GM12878 (cell line): ENCODE measurements at regions not wholly inside any gene's neighbourhood (a gene's known extent, or its start where the extent isn't known, plus 50 kb on each side); places are given as distances from the start of the nearest gene placed in this dataset.

Experiments used
- CHD2 ChIP-seq: IDR thresholded peaks from 2 replicates; pipeline ENCODE4 v1.6.1; 2011; ENCODE audit warnings: low read depth, low read length, improper control_type of control experiment, borderline replicate concordance
- FOXM1 ChIP-seq: IDR thresholded peaks from 2 replicates; pipeline ENCODE4 v1.6.1; 2012; ENCODE audit warnings: low read depth, mild to moderate bottlenecking, inconsistent platforms, low read length, moderate library complexity
- NFYB ChIP-seq: IDR thresholded peaks from 2 replicates; pipeline ENCODE4 v1.6.1; 2011; ENCODE audit warnings: low read depth, mild to moderate bottlenecking, low read length, improper control_type of control experiment, moderate library complexity; ENCODE audit not compliant: insufficient read depth
- POLR2A ChIP-seq: IDR thresholded peaks from 2 replicates; pipeline ENCODE4 v1.6.1; 2011; ENCODE audit warnings: low read depth, mild to moderate bottlenecking, low read length
- POLR2AphosphoS5 ChIP-seq: IDR thresholded peaks from 2 replicates; pipeline ENCODE4 v1.6.1; 2011; ENCODE audit warnings: mild to moderate bottlenecking, low read length, inconsistent platforms
- SMAD1 ChIP-seq: fragments of 450-650 bp; IDR thresholded peaks from 2 replicates; pipeline ENCODE4 v1.6.1; 2018; ENCODE audit warnings: mild to moderate bottlenecking, low read depth; ENCODE audit not compliant: partially characterized antibody
- TF ChIP-seq, protein P1 (sequence below), 3 experiments: IDR thresholded peaks in 2 of 3; conservative IDR thresholded peaks in 1 of 3; 2 replicates each; pipeline ENCODE4 v1.5.1; 2011; ENCODE audit warnings: low read depth in 3 of 3, low read length in 3 of 3, mild to moderate bottlenecking in 3 of 3, control low read depth in 2 of 3, moderate library complexity in 2 of 3, inconsistent platforms in 1 of 3, mixed read lengths in 1 of 3; ENCODE audit not compliant: control insufficient read depth in 2 of 3, insufficient read depth in 1 of 3; ENCODE audit errors: extremely low read depth in 1 of 3

DNA sequence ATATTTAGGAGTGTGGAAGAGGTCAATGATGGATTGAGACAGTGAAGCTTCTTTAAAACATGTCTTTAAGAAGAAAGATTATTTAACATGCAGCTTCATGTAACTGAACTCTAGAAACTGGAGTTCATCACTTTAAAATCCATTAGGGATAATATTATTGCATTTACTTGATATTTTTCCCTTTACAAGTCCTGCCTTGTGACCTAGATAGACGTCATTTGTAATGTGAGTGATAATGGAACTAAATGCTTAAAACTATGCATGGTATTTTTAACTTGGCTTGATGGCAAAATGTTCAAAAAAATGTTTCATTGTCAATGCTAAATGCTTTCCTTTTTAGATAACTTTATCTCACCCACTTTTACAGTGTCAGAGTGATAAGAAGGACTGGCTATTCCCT lies 723.7 kb downstream of the RWDD3 start:
- TF ChIP-seq POLR2A: no peak
- TF ChIP-seq, protein P1, sequence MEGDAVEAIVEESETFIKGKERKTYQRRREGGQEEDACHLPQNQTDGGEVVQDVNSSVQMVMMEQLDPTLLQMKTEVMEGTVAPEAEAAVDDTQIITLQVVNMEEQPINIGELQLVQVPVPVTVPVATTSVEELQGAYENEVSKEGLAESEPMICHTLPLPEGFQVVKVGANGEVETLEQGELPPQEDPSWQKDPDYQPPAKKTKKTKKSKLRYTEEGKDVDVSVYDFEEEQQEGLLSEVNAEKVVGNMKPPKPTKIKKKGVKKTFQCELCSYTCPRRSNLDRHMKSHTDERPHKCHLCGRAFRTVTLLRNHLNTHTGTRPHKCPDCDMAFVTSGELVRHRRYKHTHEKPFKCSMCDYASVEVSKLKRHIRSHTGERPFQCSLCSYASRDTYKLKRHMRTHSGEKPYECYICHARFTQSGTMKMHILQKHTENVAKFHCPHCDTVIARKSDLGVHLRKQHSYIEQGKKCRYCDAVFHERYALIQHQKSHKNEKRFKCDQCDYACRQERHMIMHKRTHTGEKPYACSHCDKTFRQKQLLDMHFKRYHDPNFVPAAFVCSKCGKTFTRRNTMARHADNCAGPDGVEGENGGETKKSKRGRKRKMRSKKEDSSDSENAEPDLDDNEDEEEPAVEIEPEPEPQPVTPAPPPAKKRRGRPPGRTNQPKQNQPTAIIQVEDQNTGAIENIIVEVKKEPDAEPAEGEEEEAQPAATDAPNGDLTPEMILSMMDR (IDR thresholded peaks at IDR 0.05 in 2 of 3, conservative IDR thresholded peaks at IDR 0.05 in 1 of 3; ENCODE audit: control insufficient read depth in 2 of 3, extremely low read depth in 1 of 3, insufficient read depth in 1 of 3, low read depth in 3 of 3, low read length in 3 of 3): no peak
- no peak for TF ChIP-seq NFYB
- TF ChIP-seq POLR2AphosphoS5: no peak
- TF ChIP-seq CHD2: no peak
- no peak for TF ChIP-seq FOXM1
- TF ChIP-seq SMAD1: no peak
